H1 (cell line): ENCODE measurements at regions not wholly inside any gene's neighbourhood (a gene's known extent, or its start where the extent isn't known, plus 50 kb on each side); places are given as distances from the start of the nearest gene placed in this dataset.

Source experiments
- CTCF ChIA-PET: fragments of 300-600 bp; sonication (Branson Sonifier 250); formaldehyde crosslinking; loops from one replicate; lab custom pipeline; 2021; ENCODE audit not compliant: partially characterized antibody; lab: Charles Lee
- POLR2A ChIA-PET: fragments of 300-600 bp; sonication (Branson Sonifier 250); formaldehyde crosslinking; loops from one replicate; lab custom pipeline; 2021; ENCODE audit warnings: inconsistent platforms; ENCODE audit not compliant: partially characterized antibody; lab: Charles Lee
- DNase-seq, 2 experiments: peaks; one replicate each; pipeline versions ENCODE4 v3.0.0 to v3.0.0-alpha.2; 2010 to 2022; ENCODE audit warnings: low spot score in 2 of 2, low read depth in 1 of 2, mixed read lengths in 1 of 2
- FAIRE-seq: peaks from 2 replicates; lab custom pipeline; 2011; peaks lifted over from hg19 to GRCh38; lab: Jason Lieb, UNC
- H2AFZ ChIP-seq: 2 replicates; pipeline ENCODE4 v1.8.1; 2012; ENCODE audit warnings: low read length, inconsistent platforms
- H2AK5ac ChIP-seq: 2 replicates; pipeline ENCODE4 v1.6.1; 2013; ENCODE audit warnings: low read depth, low read length
- H2BK120ac ChIP-seq: replicated peaks from 2 replicates; pipeline ENCODE3; 2013; ENCODE audit warnings: low read depth, low read length, inconsistent platforms
- H2BK12ac ChIP-seq: 2 replicates; pipeline ENCODE4 v1.6.1; 2013; ENCODE audit warnings: low read depth, low read length
- H2BK15ac ChIP-seq: 2 replicates; pipeline ENCODE4 v1.6.1; 2013; ENCODE audit warnings: low read length
- H2BK20ac ChIP-seq: 2 replicates; pipeline ENCODE4 v1.6.1; 2013; ENCODE audit warnings: low read length
- H2BK5ac ChIP-seq: 2 replicates; pipeline ENCODE4 v1.6.1; 2013; ENCODE audit warnings: low read depth, low read length
- H3K14ac ChIP-seq: 2 replicates; pipeline ENCODE4 v1.6.1; 2013; ENCODE audit warnings: inconsistent platforms; ENCODE audit not compliant: insufficient read length
- H3K18ac ChIP-seq: 2 replicates; pipeline ENCODE4 v1.6.1; 2013; ENCODE audit warnings: low read length; ENCODE audit errors: extremely low read depth
- H3K23ac ChIP-seq: 2 replicates; pipeline ENCODE4 v1.6.1; 2013; ENCODE audit warnings: inconsistent platforms; ENCODE audit not compliant: insufficient read length
- H3K23me2 ChIP-seq: 2 replicates; pipeline ENCODE4 v1.6.1; 2013; ENCODE audit warnings: low read depth, low read length
- H3K27ac ChIP-seq: 2 replicates; pipeline ENCODE4 v1.6.1; 2011; ENCODE audit warnings: low read depth, low read length, inconsistent platforms
- H3K27me3 ChIP-seq, 4 experiments: replicated peaks in 1 of 4; 1 replicate in 1 of 4; 2 replicates in 3 of 4; pipeline versions ENCODE4 v1.6.1 to v1.8.1; 2011 to 2013; ENCODE audit warnings: low read length in 3 of 4, mild to moderate bottlenecking in 3 of 4, inconsistent platforms in 2 of 4, mixed read lengths in 2 of 4, moderate library complexity in 1 of 4; ENCODE audit not compliant: control insufficient read depth in 3 of 4, insufficient read depth in 3 of 4; ENCODE audit errors: extremely low read depth in 1 of 4
- H3K36me3 ChIP-seq, 4 experiments: 2 replicates each; pipeline versions ENCODE4 v1.6.1 to v1.8.1; 2011 to 2013; ENCODE audit warnings: mild to moderate bottlenecking in 4 of 4, low read length in 3 of 4, moderate library complexity in 2 of 4, control low read depth in 1 of 4, inconsistent platforms in 1 of 4; ENCODE audit not compliant: insufficient read depth in 4 of 4, control insufficient read depth in 2 of 4
- H3K4ac ChIP-seq: replicated peaks from 2 replicates; pipeline ENCODE3; 2013; ENCODE audit warnings: low read length, low read depth, mixed read lengths, inconsistent platforms; ENCODE audit not compliant: insufficient read length
- H3K4me1 ChIP-seq, 4 experiments: replicated peaks in 1 of 4; 1 replicate in 1 of 4; 2 replicates in 3 of 4; pipeline versions ENCODE4 v1.6.1 to v1.8.1; 2011 to 2013; ENCODE audit warnings: low read length in 3 of 4, inconsistent platforms in 2 of 4, mixed read lengths in 1 of 4; ENCODE audit not compliant: insufficient read depth in 4 of 4, control insufficient read depth in 3 of 4
- H3K4me2 ChIP-seq, 2 experiments: 2 replicates each; pipeline versions ENCODE4 v1.6.1 to v1.8.1; 2011 to 2013; ENCODE audit warnings: low read depth in 2 of 2, low read length in 2 of 2, control low read depth in 1 of 2, inconsistent platforms in 1 of 2, mild to moderate bottlenecking in 1 of 2; ENCODE audit not compliant: insufficient read depth in 1 of 2
- H3K4me3 ChIP-seq, 4 experiments: fragments of 200-600, 300-600 bp in 1 of 4; sonication (generic), shearing (Covaris generic), sonication (Bioruptor Twin) in 1 of 4; 2 replicates each; pipeline versions ENCODE4 v1.5.1 to v1.8.1; 2011 to 2016; ENCODE audit warnings: low read length in 4 of 4, low read depth in 3 of 4, control low read depth in 2 of 4, inconsistent platforms in 2 of 4, mild to moderate bottlenecking in 2 of 4, mixed read lengths in 1 of 4, moderate library complexity in 1 of 4; ENCODE audit not compliant: insufficient read depth in 2 of 4; ENCODE audit errors: extremely low read depth in 1 of 4
- H3K56ac ChIP-seq: replicated peaks from 2 replicates; pipeline ENCODE3; 2013; ENCODE audit warnings: low read depth, mild to moderate bottlenecking, mixed read lengths, low read length, inconsistent platforms; ENCODE audit not compliant: insufficient read length
- H3K79me1 ChIP-seq: 2 replicates; pipeline ENCODE4 v1.6.1; 2013; ENCODE audit warnings: low read depth, low read length, control low read depth
- H3K79me2 ChIP-seq, 2 experiments: 2 replicates each; pipeline versions ENCODE4 v1.6.1 to v1.8.1; 2012 to 2013; ENCODE audit warnings: low read length in 2 of 2, mild to moderate bottlenecking in 2 of 2, inconsistent platforms in 1 of 2; ENCODE audit not compliant: insufficient read depth in 2 of 2, control insufficient read depth in 1 of 2
- H3K9ac ChIP-seq, 4 experiments: replicated peaks in 1 of 4; 1 replicate in 1 of 4; 2 replicates in 3 of 4; pipeline versions ENCODE4 v1.6.1 to v1.8.1; 2011 to 2013; ENCODE audit warnings: low read depth in 3 of 4, low read length in 3 of 4, control low read depth in 2 of 4, mild to moderate bottlenecking in 2 of 4, moderate library complexity in 2 of 4, inconsistent platforms in 1 of 4; ENCODE audit errors: extremely low read depth in 1 of 4
- H3K9me3 ChIP-seq, 2 experiments: 2 replicates each; pipeline versions ENCODE4 v1.6.1 to v1.8.1; 2012 to 2013; ENCODE audit warnings: mild to moderate bottlenecking in 2 of 2, moderate library complexity in 2 of 2, control low read depth in 1 of 2, inconsistent platforms in 1 of 2, low read depth in 1 of 2, low read length in 1 of 2, mixed read lengths in 1 of 2; ENCODE audit not compliant: insufficient read depth in 2 of 2
- H4K20me1 ChIP-seq, 2 experiments: replicated peaks in 1 of 2; 2 replicates each; pipeline versions ENCODE3 to v1.8.1; 2011 to 2013; ENCODE audit warnings: inconsistent platforms in 2 of 2, low read length in 2 of 2, mild to moderate bottlenecking in 1 of 2; ENCODE audit not compliant: insufficient read depth in 2 of 2, control insufficient read depth in 1 of 2
- H4K5ac ChIP-seq: 2 replicates; pipeline ENCODE4 v1.6.1; 2013; ENCODE audit warnings: low read length, low read depth, mixed read lengths, inconsistent platforms; ENCODE audit not compliant: insufficient read length
- H4K8ac ChIP-seq: 2 replicates; pipeline ENCODE4 v1.8.0; 2013; ENCODE audit warnings: mild to moderate bottlenecking, moderate library complexity, low read length, inconsistent platforms; ENCODE audit not compliant: insufficient read depth; ENCODE audit errors: extremely low read depth
- H4K91ac ChIP-seq: replicated peaks from 2 replicates; pipeline ENCODE3; 2013; ENCODE audit warnings: low read length, mixed read lengths, inconsistent platforms; ENCODE audit not compliant: insufficient read length
- ASH2L ChIP-seq: fragments of 200-600, 300-600 bp; sonication (generic); IDR thresholded peaks from one replicate; pipeline ENCODE4 v1.7.1; 2017; ENCODE audit warnings: low read length
- CHD1 ChIP-seq: IDR thresholded peaks from 2 replicates; pipeline ENCODE4 v1.6.1; 2012; ENCODE audit warnings: low read depth, low read length, improper control_type of control experiment
- EP300 ChIP-seq, 2 experiments: IDR thresholded peaks; 1 replicate in 1 of 2; 2 replicates in 1 of 2; pipeline ENCODE4 v1.6.1; 2011 to 2012; ENCODE audit warnings: low read depth in 2 of 2, low read length in 2 of 2, mild to moderate bottlenecking in 2 of 2, borderline replicate concordance in 1 of 2, inconsistent platforms in 1 of 2, moderate library complexity in 1 of 2
- JUND ChIP-seq: IDR thresholded peaks from 2 replicates; pipeline ENCODE4 v1.6.1; 2011; ENCODE audit warnings: mild to moderate bottlenecking, improper control_type of control experiment, low read length
- NANOG ChIP-seq: IDR thresholded peaks from 2 replicates; pipeline ENCODE4 v1.6.1; 2011; ENCODE audit warnings: low read length, low read depth, mild to moderate bottlenecking, inconsistent platforms; ENCODE audit not compliant: insufficient read depth, poor library complexity, severe bottlenecking
- NRF1 ChIP-seq: IDR thresholded peaks from 2 replicates; pipeline ENCODE4 v1.6.1; 2011; ENCODE audit warnings: mild to moderate bottlenecking, low read depth, low read length, improper control_type of control experiment
- PHF8 ChIP-seq: fragments of 200-600 bp; sonication (generic); conservative IDR thresholded peaks from 2 replicates; pipeline ENCODE4 v1.7.1; 2012; ENCODE audit warnings: low read depth, mild to moderate bottlenecking, inconsistent platforms, low read length, moderate library complexity
- TAF1 ChIP-seq: IDR thresholded peaks from 2 replicates; pipeline ENCODE4 v1.6.1; 2011; ENCODE audit warnings: mild to moderate bottlenecking, low read depth, low read length
- WGBS, 2 experiments: shearing (Covaris generic) in 1 of 2; methylation state at CpG; one replicate each; pipeline versions ENCODE4 v1.1.6 to v1.1.7; 2013 to 2015; ENCODE audit warnings: low lambda C conversion rate in 2 of 2, mixed read lengths in 2 of 2, inconsistent platforms in 1 of 2, low coverage in 1 of 2, missing lambda C conversion rate in 1 of 2; ENCODE audit not compliant: insufficient replicate concordance in 2 of 2, insufficient coverage in 1 of 2, insufficient read length in 1 of 2; ENCODE audit errors: extremely low coverage in 1 of 2, missing lambda C conversion rate in 1 of 2; 5-methylcytosine and 5-hydroxymethylcytosine counted together
- TF ChIP-seq, protein P1 (sequence below): IDR thresholded peaks from 2 replicates; pipeline ENCODE4 v1.6.1; 2012; ENCODE audit warnings: inconsistent platforms
- TF ChIP-seq, protein P2 (sequence below), 3 experiments: IDR thresholded peaks; 1 replicate in 2 of 3; 2 replicates in 1 of 3; pipeline versions ENCODE4 v1.5.1 to v1.6.1; 2011; ENCODE audit warnings: low read length in 3 of 3, mild to moderate bottlenecking in 3 of 3, inconsistent platforms in 2 of 3, low read depth in 1 of 3, moderate library complexity in 1 of 3; ENCODE audit not compliant: insufficient read depth in 1 of 3; ENCODE audit errors: control extremely low read depth in 1 of 3

DNA sequence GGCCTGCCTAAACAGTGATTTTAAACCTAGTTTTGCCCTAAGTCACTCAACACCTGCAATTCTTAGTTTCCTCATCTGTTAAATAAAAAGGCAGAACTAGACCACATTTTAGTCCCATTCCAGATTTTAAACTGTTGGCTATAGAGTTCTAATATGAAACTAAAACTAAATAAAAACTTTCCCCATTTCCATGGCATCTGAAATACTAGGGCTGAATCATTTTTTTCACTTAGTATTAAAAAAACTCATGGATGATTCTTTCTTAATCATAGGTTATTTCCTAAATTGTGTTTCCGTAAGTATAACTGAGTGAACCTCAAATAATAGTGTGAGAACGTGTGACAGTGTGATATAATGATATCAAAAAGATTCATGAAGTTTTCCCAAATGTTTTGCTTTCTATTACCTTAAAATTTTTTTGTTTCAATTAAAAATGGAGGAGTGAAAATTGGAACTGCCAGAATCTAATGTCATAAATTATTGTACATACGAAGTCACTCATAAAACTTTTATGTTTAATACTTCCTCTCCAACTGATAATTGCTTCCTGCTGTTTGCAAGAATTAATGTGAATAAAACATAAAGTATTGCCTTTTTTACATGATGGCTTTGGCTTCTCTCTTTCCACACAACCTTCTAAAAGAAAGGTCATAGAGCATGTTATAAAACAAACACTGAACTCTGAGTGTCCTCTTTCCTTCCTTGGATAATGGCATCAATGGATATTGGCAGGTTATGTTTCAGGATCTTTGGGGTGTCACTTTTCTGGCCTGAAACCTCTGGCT is 315.1 kb upstream of the MME start:
- no peaks in the 10 kb centered on the region for H3K79me2 ChIP-seq
- 90% methylated on average over 3 of the region's 3 CpGs; no CpG with 5 or more reads in 1 of the 2 experiments for WGBS, 2 experiments
- TF ChIP-seq PHF8 (no peak), NRF1 (no peak), EP300 (IDR thresholded peaks at IDR 0.05; ENCODE audit: borderline replicate concordance in 1 of 2, low read depth in 2 of 2, low read length in 2 of 2) (no peak), JUND (no peak), TAF1 (no peak), CHD1 (no peak), NANOG (no peak), ASH2L (no peak)
- TF ChIP-seq, protein P1, sequence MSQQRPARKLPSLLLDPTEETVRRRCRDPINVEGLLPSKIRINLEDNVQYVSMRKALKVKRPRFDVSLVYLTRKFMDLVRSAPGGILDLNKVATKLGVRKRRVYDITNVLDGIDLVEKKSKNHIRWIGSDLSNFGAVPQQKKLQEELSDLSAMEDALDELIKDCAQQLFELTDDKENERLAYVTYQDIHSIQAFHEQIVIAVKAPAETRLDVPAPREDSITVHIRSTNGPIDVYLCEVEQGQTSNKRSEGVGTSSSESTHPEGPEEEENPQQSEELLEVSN = no peak
- TF ChIP-seq, protein P2, sequence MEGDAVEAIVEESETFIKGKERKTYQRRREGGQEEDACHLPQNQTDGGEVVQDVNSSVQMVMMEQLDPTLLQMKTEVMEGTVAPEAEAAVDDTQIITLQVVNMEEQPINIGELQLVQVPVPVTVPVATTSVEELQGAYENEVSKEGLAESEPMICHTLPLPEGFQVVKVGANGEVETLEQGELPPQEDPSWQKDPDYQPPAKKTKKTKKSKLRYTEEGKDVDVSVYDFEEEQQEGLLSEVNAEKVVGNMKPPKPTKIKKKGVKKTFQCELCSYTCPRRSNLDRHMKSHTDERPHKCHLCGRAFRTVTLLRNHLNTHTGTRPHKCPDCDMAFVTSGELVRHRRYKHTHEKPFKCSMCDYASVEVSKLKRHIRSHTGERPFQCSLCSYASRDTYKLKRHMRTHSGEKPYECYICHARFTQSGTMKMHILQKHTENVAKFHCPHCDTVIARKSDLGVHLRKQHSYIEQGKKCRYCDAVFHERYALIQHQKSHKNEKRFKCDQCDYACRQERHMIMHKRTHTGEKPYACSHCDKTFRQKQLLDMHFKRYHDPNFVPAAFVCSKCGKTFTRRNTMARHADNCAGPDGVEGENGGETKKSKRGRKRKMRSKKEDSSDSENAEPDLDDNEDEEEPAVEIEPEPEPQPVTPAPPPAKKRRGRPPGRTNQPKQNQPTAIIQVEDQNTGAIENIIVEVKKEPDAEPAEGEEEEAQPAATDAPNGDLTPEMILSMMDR (IDR thresholded peaks at IDR 0.05; ENCODE audit: control extremely low read depth in 1 of 3, insufficient read depth in 1 of 3, low read depth in 1 of 3, low read length in 3 of 3) = no peak

More for the DNA sequence above, 315.1 kb upstream of the MME start:
- Histone ChIP-seq H2BK12ac (no peak overlapping the region), H3K14ac (no peak overlapping the region), H3K23me2 (no peaks in the 10 kb centered on the region; the same call in 1 of the 2 replicates), H3K9me3 (no peaks in the 10 kb centered on the region), H4K91ac (no peak overlapping the region), H3K4ac (no peak overlapping the region), H3K4me1 (no peaks in the 10 kb centered on the region; a peak in 1 of 7 replicates), H4K20me1 (no peaks in the 10 kb centered on the region), H2BK20ac (no peak overlapping the region), H3K27ac (no peak overlapping the region), H3K9ac (no peak overlapping the region), H3K79me1 (no peaks in the 10 kb centered on the region), H4K5ac (no peak overlapping the region), H2BK15ac (no peak overlapping the region), H4K8ac (no peak overlapping the region; the same call in 1 of the 2 replicates), H3K4me2 (no peak overlapping the region), H3K27me3 (no peaks in the 10 kb centered on the region), H3K23ac (no peak overlapping the region), H3K18ac (no peak overlapping the region), H3K4me3 (no peak overlapping the region), H2AK5ac (no peak overlapping the region), H2AFZ (no peak overlapping the region), H3K56ac (no peak overlapping the region), H3K36me3 (no peaks in the 10 kb centered on the region), H2BK5ac (no peak overlapping the region), H2BK120ac (no peak overlapping the region)
- CTCF ChIA-PET = no interaction called here
- POLR2A ChIA-PET = no interaction called here
- FAIRE-seq (no peak), DNase-seq (no peak)
